NAMALWA (cell line): ENCODE measurements at regions not wholly inside any gene's neighbourhood (a gene's known extent, or its start where the extent isn't known, plus 50 kb on each side); places are given as distances from the start of the nearest gene placed in this dataset.

Experiments
- DNase-seq: peaks from one replicate; pipeline ENCODE4 v3.0.0-alpha.2; 2015; ENCODE audit warnings: low spot score

- no peak for DNase-seq
Measured at GRCh38 chr2:2694746-2695145, 363.7 kb upstream of the MYT1L start.

- no peak for DNase-seq
Measured at GRCh38 chr2:2692599-2693389, 361.7 kb upstream of the MYT1L start.

- DNase-seq: no peak
Measured at GRCh38 chr2:2691419-2691818, 360.3 kb upstream of the MYT1L start.

GRCh38 chr2:2690985-2691384 lies 359.9 kb upstream of the MYT1L start:
- no peak for DNase-seq

- DNase-seq: no peak
Measured at GRCh38 chr2:2689306-2689705, 358.2 kb upstream of the MYT1L start.

GRCh38 chr2:2688254-2688653 lies 357.2 kb upstream of the MYT1L start:
- no peak for DNase-seq

- no peak for DNase-seq
Measured at GRCh38 chr2:2687745-2688144, 356.7 kb upstream of the MYT1L start.

- DNase-seq: peak; percentile 4
Measured at GRCh38 chr2:2686222-2686621, 355.1 kb upstream of the MYT1L start.

GRCh38 chr2:2683606-2684224 lies 352.6 kb upstream of the MYT1L start:
- no peak for DNase-seq

GRCh38 chr2:2682700-2683342 lies 351.7 kb upstream of the MYT1L start:
- no peak for DNase-seq

GRCh38 chr2:2681711-2682251 lies 350.7 kb upstream of the MYT1L start:
- no peak for DNase-seq

GRCh38 chr2:2681085-2681484 lies 350.0 kb upstream of the MYT1L start:
- no peak for DNase-seq

GRCh38 chr2:2674831-2675230 lies 343.8 kb upstream of the MYT1L start:
- DNase-seq: no peak

- no peak for DNase-seq
Measured at GRCh38 chr2:2673406-2673805, 342.3 kb upstream of the MYT1L start.

GRCh38 chr2:2672249-2672648 lies 341.2 kb upstream of the MYT1L start:
- DNase-seq: no peak

GRCh38 chr2:2671826-2672225 lies 340.8 kb upstream of the MYT1L start:
- no peak for DNase-seq

GRCh38 chr2:2669316-2669715 lies 338.2 kb upstream of the MYT1L start:
- no peak for DNase-seq

- DNase-seq: no peak
Measured at GRCh38 chr2:2668681-2669265, 337.7 kb upstream of the MYT1L start.

- no peak for DNase-seq
Measured at GRCh38 chr2:2667690-2668089, 336.6 kb upstream of the MYT1L start.

GRCh38 chr2:2665834-2666133 lies 334.7 kb upstream of the MYT1L start:
- DNase-seq: no peak

GRCh38 chr2:2664989-2665833 lies 334.1 kb upstream of the MYT1L start:
- no peak for DNase-seq
